Endothelial cell of umbilical vein (primary cell): ENCODE measurements at regions not wholly inside any gene's neighbourhood (a gene's known extent, or its start where the extent isn't known, plus 50 kb on each side); places are given as distances from the start of the nearest gene placed in this dataset.

ENCODE experiments used
- BruUV-seq: library from RNA; stranded (reverse); fragments of 400-500 nt; replicated peaks from 2 replicates; lab custom pipeline; 2021; lab: Mats Ljungman, UMichigan
- CTCF ChIA-PET: fragments of 300-600, 350-600 bp; sonication (Branson Sonifier 250); formaldehyde crosslinking; loops from one replicate; lab custom pipeline; 2021; ENCODE audit warnings: antibody characterized with exemption, inconsistent platforms; lab: Charles Lee
- POLR2A ChIA-PET: fragments of 300-600, 350-600 bp; sonication (Branson Sonifier 250); formaldehyde crosslinking; loops from one replicate; lab custom pipeline; 2021; ENCODE audit warnings: antibody characterized with exemption, inconsistent platforms; lab: Charles Lee
- DNase-seq: peaks from one replicate; pipeline ENCODE4 v3.0.0-alpha.2; 2011; ENCODE audit warnings: low read depth, low spot score
- FAIRE-seq: peaks from 2 replicates; lab custom pipeline; 2011; peaks lifted over from hg19 to GRCh38; lab: Jason Lieb, UNC
- H2AFZ ChIP-seq: 2 replicates; pipeline ENCODE4 v1.6.0; 2012; ENCODE audit warnings: low read depth, low read length, control low read depth, inconsistent platforms
- H3K27ac ChIP-seq: 2 replicates; pipeline ENCODE4 v1.5.1; 2011; ENCODE audit warnings: low read depth, mild to moderate bottlenecking, control low read depth, low read length, moderate library complexity; ENCODE audit not compliant: insufficient read depth
- H3K27me3 ChIP-seq, 2 experiments: 2 replicates each; pipeline versions ENCODE4 v1.6.0 to v1.6.1; 2011; ENCODE audit warnings: low read length in 2 of 2, mixed read lengths in 1 of 2; ENCODE audit not compliant: control insufficient read depth in 2 of 2, insufficient read depth in 2 of 2
- H3K36me3 ChIP-seq, 2 experiments: 2 replicates in 1 of 2; 3 replicates in 1 of 2; pipeline ENCODE4 v1.5.1; 2011; ENCODE audit warnings: low read length in 2 of 2, mild to moderate bottlenecking in 1 of 2, moderate library complexity in 1 of 2; ENCODE audit not compliant: control insufficient read depth in 2 of 2, insufficient read depth in 2 of 2; ENCODE audit errors: extremely low read depth in 1 of 2
- H3K4me1 ChIP-seq: 3 replicates; pipeline ENCODE4 v1.5.1; 2011; ENCODE audit warnings: mild to moderate bottlenecking, low read length; ENCODE audit not compliant: control insufficient read depth, insufficient read depth; ENCODE audit errors: extremely low read depth
- H3K4me2 ChIP-seq: 2 replicates; pipeline ENCODE4 v1.6.1; 2011; ENCODE audit warnings: low read length, control low read depth, mixed read lengths; ENCODE audit not compliant: insufficient read depth
- H3K4me3 ChIP-seq, 3 experiments: fragments of 200-600 bp in 1 of 3; sonication (generic), shearing (Covaris generic) in 1 of 3; replicated peaks in 1 of 3; 2 replicates each; pipeline ENCODE4 v1.5.1; 2011 to 2016; ENCODE audit warnings: control low read depth in 3 of 3, low read length in 3 of 3, mild to moderate bottlenecking in 2 of 3, inconsistent platforms in 1 of 3, low read depth in 1 of 3, moderate library complexity in 1 of 3; ENCODE audit not compliant: insufficient read depth in 1 of 3
- H3K79me2 ChIP-seq: 2 replicates; pipeline ENCODE4 v1.6.0; 2012; ENCODE audit warnings: low read length, inconsistent platforms; ENCODE audit not compliant: control insufficient read depth, insufficient read depth
- H3K9ac ChIP-seq: replicated peaks from 2 replicates; pipeline ENCODE3; 2011; ENCODE audit warnings: low read length, control low read depth; ENCODE audit not compliant: insufficient read depth; ENCODE audit errors: extremely low read depth
- H3K9me1 ChIP-seq: replicated peaks from 3 replicates; pipeline ENCODE4 v1.6.0; 2011; ENCODE audit warnings: mild to moderate bottlenecking, low read length; ENCODE audit not compliant: control insufficient read depth, insufficient read depth; ENCODE audit errors: extremely low read depth
- H3K9me3 ChIP-seq: replicated peaks from 2 replicates; pipeline ENCODE4 v1.5.1; 2012; ENCODE audit warnings: low read length, inconsistent platforms; ENCODE audit not compliant: control insufficient read depth, insufficient read depth
- H4K20me1 ChIP-seq: replicated peaks from 2 replicates; pipeline ENCODE3; 2011; ENCODE audit warnings: mild to moderate bottlenecking, low read length; ENCODE audit not compliant: control insufficient read depth, insufficient read depth; ENCODE audit errors: extremely low read depth
- CTCF ChIP-seq, 2 donors: IDR thresholded peaks; 1 replicate in 1 of 2; 2 replicates in 1 of 2; pipeline ENCODE4 v1.5.1; 2011; ENCODE audit warnings: low read length in 2 of 2, mild to moderate bottlenecking in 2 of 2, moderate library complexity in 2 of 2, control low read depth in 1 of 2, inconsistent platforms in 1 of 2, low read depth in 1 of 2; ENCODE audit not compliant: insufficient read depth in 1 of 2; ENCODE audit errors: extremely low read depth in 1 of 2
- EZH2 ChIP-seq: IDR thresholded peaks from 2 replicates; pipeline ENCODE4 v1.6.1; 2012; ENCODE audit warnings: borderline replicate concordance, low read depth, mild to moderate bottlenecking, moderate library complexity, low read length, inconsistent platforms; ENCODE audit not compliant: severe bottlenecking
- FOS ChIP-seq: IDR thresholded peaks from 2 replicates; pipeline ENCODE4 v1.6.1; 2011; ENCODE audit warnings: mild to moderate bottlenecking, low read length, moderate library complexity, borderline replicate concordance; ENCODE audit not compliant: insufficient read depth
- GATA2 ChIP-seq: IDR thresholded peaks from 2 replicates; pipeline ENCODE4 v1.7.0; 2011; ENCODE audit warnings: low read depth, mild to moderate bottlenecking, moderate library complexity, mixed read lengths, low read length; ENCODE audit not compliant: insufficient read length, insufficient read depth
- JUN ChIP-seq: IDR thresholded peaks from 2 replicates; pipeline ENCODE4 v1.6.1; 2011; ENCODE audit warnings: borderline replicate concordance, low read depth; ENCODE audit not compliant: insufficient read length, insufficient read depth
- MAX ChIP-seq: IDR thresholded peaks from 2 replicates; pipeline ENCODE4 v1.6.1; 2011; ENCODE audit not compliant: insufficient read depth, insufficient read length
- MYC ChIP-seq: IDR thresholded peaks from one replicate; pipeline ENCODE4 v1.6.1; 2011; ENCODE audit warnings: mild to moderate bottlenecking, low read depth, low read length
- POLR2A ChIP-seq: IDR thresholded peaks from 2 replicates; pipeline ENCODE4 v1.6.1; 2012; ENCODE audit warnings: low read depth, mild to moderate bottlenecking, control low read depth, low read length
- POLR2AphosphoS5 ChIP-seq: IDR thresholded peaks from 2 replicates; pipeline ENCODE4 v1.6.1; 2012; ENCODE audit warnings: low read depth, mild to moderate bottlenecking, control low read depth, low read length, moderate library complexity; ENCODE audit not compliant: insufficient read depth
- dilution Hi-C: fragments of 300-500 bp; cut with MboI; formaldehyde crosslinking; loops from one replicate; pipeline ENCODE4 v1.15.0; 2019; ENCODE audit warnings: low sequenced_read_pairs; ENCODE audit not compliant: extremely low pct_ligation_motif_present
- intact Hi-C: fragments of 100-400 bp; cut with micrococcal nuclease; formaldehyde crosslinking; loops from one replicate; pipeline ENCODE4 v1.10.0; 2022

GRCh38 chr12:69108037-69108436 lies 131.3 kb upstream of the CPSF6 start:
- no peak overlapping the region for H3K4me2 ChIP-seq
- no peaks in the 10 kb centered on the region for H4K20me1 ChIP-seq
- H3K9me1 ChIP-seq: no peaks in the 10 kb centered on the region
- dilution Hi-C loops (no loop called here), intact Hi-C loops (no loop called here)
- ChIA-PET CTCF (interaction anchor here (1.0 to 1.2 kb wide), 2 partner anchors 10 to 19 kb away, joined by 3 read pairs; no protein-coding TSS in a partner anchor), POLR2A (no interaction called here)
- DNase-seq: no peak
- FAIRE-seq: no peak
- H3K9ac ChIP-seq: no peak overlapping the region
- no peak for TF ChIP-seq EZH2
- no peak for TF ChIP-seq GATA2
- TF ChIP-seq POLR2AphosphoS5: no peak
- no peak for TF ChIP-seq JUN
- no peak for TF ChIP-seq CTCF (IDR thresholded peaks at IDR 0.05; ENCODE audit: extremely low read depth in 1 of 2, insufficient read depth in 1 of 2, low read depth in 1 of 2, low read length in 2 of 2)
- no peak for TF ChIP-seq FOS
- TF ChIP-seq MYC: no peak
- no peak for TF ChIP-seq MAX
- no peak for TF ChIP-seq POLR2A
- no peak overlapping the region for H3K4me3 ChIP-seq
- no peaks in the 10 kb centered on the region for H3K79me2 ChIP-seq
- H3K27ac ChIP-seq: no peak overlapping the region
- no TSS peak for BruUV-seq
- H3K36me3 ChIP-seq: no peaks in the 10 kb centered on the region
- H3K4me1 ChIP-seq: no peaks in the 10 kb centered on the region
- no peaks in the 10 kb centered on the region for H3K9me3 ChIP-seq
- H3K27me3 ChIP-seq: peaks cover 7 to 12% of the 10 kb centered on the region in 2 experiments
- H2AFZ ChIP-seq: no peak overlapping the region
